ENCODE measurements at regions not wholly inside any gene's neighbourhood (a gene's known extent, or its start where the extent isn't known, plus 50 kb on each side); places are given as distances from the start of the nearest gene placed in this dataset.
"Not testable (repeated sequence)": the region's sequence is repeated elsewhere in the genome, so short reads cannot be mapped to it uniquely, and the experiment has no call there.

DNA sequence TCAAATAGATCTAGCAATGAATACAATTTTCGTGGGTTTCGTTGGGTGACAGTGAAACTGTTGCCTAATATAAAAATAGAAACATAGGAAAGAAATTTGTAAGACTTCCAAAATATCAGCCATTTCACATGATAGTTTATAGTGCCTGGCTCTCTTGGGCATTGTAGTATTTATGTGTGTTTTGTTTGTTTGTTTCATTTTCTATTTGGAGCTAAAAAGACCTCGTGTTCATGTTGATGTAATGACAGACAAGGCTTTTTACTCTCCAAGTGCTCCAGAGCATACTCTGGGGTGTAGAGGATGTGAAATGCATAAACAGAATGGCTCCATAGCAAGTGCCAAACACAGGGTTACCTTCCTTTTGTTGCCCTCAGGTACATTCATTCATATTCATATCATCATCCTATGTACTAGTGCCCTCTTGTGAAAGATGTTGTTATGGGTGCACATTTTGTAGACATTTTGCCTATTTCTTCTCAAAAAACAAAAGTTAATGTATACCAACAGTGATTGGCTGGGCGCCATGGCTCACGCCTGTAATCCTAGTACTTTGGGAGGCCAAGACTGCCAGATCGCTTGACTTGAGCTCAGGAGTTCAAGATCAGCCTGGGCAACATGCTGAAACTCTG, 100.7 kb upstream of the AMOT start:
- DNase-seq, result no peak

DNA sequence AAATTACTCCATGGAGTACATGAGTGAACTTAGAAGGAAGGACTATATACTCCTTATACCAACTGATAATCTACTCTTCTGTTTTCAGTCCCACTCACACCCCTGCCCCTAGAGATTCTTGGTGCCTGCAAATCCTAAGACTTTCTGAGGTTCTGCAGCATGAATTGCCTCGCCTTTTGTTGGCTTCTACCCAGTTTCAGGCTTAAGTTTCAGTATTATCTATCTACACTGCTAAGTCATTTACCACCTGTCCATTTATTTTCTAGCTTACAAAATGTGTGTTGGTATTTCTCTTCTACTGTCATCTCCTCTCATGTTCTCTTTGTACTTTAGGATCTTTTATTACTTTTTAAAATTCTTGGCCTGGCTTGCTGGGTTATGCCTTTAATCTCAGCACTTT, 94.4 kb upstream of the AMOT start:
- Histone ChIP-seq H3K36me3 (no peaks in the 10 kb centered on the region), H3K9me3 (no peaks in the 10 kb centered on the region), H3K27ac (no peak overlapping the region), H3K4me3 (no peak overlapping the region), H3K27me3 (peaks cover 0 to 3% of the 10 kb centered on the region in 2 donors), H3K4me1 (no peaks in the 10 kb centered on the region)
- ATAC-seq, result no peak
- no peak for DNase-seq
- TF ChIP-seq POLR2A (IDR thresholded peaks at IDR 0.05), result no peak
- intact Hi-C loops (cut with DNase I), result no loop called here
- WGBS (ENCODE audit: insufficient coverage, low coverage, low lambda C conversion rate, missing lambda C conversion rate), result 23% methylated on average over 1 of the region's 1 CpG

More for the DNA sequence above, 100.7 kb upstream of the AMOT start:
- peak; percentile 26 to 43 (median 38) for ATAC-seq
- TF ChIP-seq POLR2A (IDR thresholded peaks at IDR 0.05), result no peak
- TF ChIP-seq, protein P1, sequence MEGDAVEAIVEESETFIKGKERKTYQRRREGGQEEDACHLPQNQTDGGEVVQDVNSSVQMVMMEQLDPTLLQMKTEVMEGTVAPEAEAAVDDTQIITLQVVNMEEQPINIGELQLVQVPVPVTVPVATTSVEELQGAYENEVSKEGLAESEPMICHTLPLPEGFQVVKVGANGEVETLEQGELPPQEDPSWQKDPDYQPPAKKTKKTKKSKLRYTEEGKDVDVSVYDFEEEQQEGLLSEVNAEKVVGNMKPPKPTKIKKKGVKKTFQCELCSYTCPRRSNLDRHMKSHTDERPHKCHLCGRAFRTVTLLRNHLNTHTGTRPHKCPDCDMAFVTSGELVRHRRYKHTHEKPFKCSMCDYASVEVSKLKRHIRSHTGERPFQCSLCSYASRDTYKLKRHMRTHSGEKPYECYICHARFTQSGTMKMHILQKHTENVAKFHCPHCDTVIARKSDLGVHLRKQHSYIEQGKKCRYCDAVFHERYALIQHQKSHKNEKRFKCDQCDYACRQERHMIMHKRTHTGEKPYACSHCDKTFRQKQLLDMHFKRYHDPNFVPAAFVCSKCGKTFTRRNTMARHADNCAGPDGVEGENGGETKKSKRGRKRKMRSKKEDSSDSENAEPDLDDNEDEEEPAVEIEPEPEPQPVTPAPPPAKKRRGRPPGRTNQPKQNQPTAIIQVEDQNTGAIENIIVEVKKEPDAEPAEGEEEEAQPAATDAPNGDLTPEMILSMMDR (IDR thresholded peaks at IDR 0.05), result peak in 1 of 4 donors; percentile 9
- no peaks in the 10 kb centered on the region for H3K4me1 ChIP-seq
- intact Hi-C loops (cut with DNase I), result no loop called here
- no peaks in the 10 kb centered on the region for H3K9me3 ChIP-seq
- H3K27me3 ChIP-seq, result peaks cover 0 to 4% of the 10 kb centered on the region in 2 donors
- 31% methylated on average over 6 of the region's 6 CpGs for WGBS (ENCODE audit: insufficient coverage, low coverage, low lambda C conversion rate, missing lambda C conversion rate)
- H3K4me3 ChIP-seq, result no peak overlapping the region
- no peaks in the 10 kb centered on the region for H3K36me3 ChIP-seq
- H3K27ac ChIP-seq, result no peak overlapping the region

DNA sequence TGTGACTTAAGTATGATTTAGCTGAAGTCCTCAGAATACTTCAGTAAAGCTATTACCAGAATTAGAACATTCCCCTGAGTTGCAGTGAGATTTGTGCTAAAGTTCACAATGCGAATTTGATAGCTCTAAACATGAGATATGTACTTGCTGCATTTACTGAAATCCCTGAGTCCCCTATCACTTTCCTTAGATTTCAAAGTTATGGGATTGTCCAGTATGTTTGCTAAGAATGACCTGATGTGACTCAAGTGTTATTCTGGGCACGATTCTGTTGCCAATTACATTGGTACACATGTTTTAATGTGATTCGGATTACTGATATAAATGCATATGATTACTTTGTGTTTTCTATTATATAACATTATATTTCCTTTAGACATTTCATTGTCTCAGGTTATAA, 91.3 kb upstream of the AMOT start:
- ATAC-seq, result no peak
- TF ChIP-seq, protein P1 (IDR thresholded peaks at IDR 0.05), result no peak
- TF ChIP-seq POLR2A (IDR thresholded peaks at IDR 0.05), result no peak
- WGBS (ENCODE audit: insufficient coverage, low coverage, low lambda C conversion rate, missing lambda C conversion rate), result 50% methylated on average over 3 of the region's 3 CpGs
- intact Hi-C loops (cut with DNase I), result no loop called here
- H3K27ac ChIP-seq, result no peak overlapping the region
- H3K4me1 ChIP-seq, result no peaks in the 10 kb centered on the region
- no peaks in the 10 kb centered on the region for H3K9me3 ChIP-seq
- H3K36me3 ChIP-seq, result no peaks in the 10 kb centered on the region
- no peak overlapping the region for H3K4me3 ChIP-seq
- peaks cover 0 to 3% of the 10 kb centered on the region in 2 donors for H3K27me3 ChIP-seq
- DNase-seq, result no peak

DNA sequence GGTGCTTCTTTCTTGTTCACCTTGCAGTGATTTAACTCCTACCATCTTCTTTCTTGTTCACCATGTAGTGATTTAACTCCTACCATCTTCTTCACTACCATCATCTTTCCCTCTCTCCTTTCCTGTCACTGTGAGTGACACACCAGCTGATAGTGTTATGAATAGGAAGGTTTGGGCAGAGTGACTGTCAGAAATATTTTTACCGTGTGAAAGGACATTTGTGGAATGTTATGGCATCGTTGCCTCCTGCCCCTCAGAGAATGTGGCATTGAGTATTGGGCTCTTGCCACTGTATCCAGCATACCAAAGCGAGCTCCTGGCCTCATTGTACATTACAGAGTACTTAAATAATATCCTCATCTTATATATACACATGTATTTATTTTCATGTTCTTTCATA, 90.8 kb upstream of the AMOT start:
- TF ChIP-seq, protein P1 (IDR thresholded peaks at IDR 0.05), result no peak
- no peak for TF ChIP-seq POLR2A (IDR thresholded peaks at IDR 0.05)
- Histone ChIP-seq H3K9me3 (no peaks in the 10 kb centered on the region), H3K4me3 (no peak overlapping the region), H3K27ac (no peak overlapping the region), H3K27me3 (peaks cover 0 to 3% of the 10 kb centered on the region in 2 donors), H3K36me3 (no peaks in the 10 kb centered on the region), H3K4me1 (no peaks in the 10 kb centered on the region)
- no peak for DNase-seq
- no peak for ATAC-seq
- WGBS (ENCODE audit: insufficient coverage, low coverage, low lambda C conversion rate, missing lambda C conversion rate), result 39% methylated on average over 3 of the region's 3 CpGs
- intact Hi-C loops (cut with DNase I), result no loop called here

DNA sequence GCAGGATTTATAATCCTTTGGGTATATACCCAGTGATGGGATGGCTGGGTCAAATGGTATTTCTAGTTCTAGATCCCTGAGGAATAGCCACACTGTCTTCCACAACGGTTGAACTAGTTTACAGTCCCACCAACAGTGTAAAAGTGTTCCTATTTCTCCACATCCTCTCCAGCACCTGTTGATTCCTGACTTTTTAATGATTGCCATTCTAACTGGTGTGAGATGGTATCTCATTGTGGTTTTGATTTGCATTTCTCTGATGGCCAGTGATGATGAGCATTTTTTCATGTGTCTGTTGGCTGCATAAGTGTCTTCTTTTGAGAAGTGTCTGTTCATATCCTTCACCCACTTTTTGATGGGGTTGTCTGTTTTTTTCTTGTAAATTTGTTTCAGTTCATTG, 82.8 kb upstream of the AMOT start:
- ATAC-seq; H3K27me3 ChIP-seq; DNase-seq; H3K9me3 ChIP-seq; H3K4me1 ChIP-seq; H3K36me3 ChIP-seq; intact Hi-C loops (cut with DNase I); H3K4me3 ChIP-seq; H3K27ac ChIP-seq: not testable (repeated sequence)
- 50% methylated on average over 1 of the region's 1 CpG for WGBS (ENCODE audit: insufficient coverage, low coverage, low lambda C conversion rate, missing lambda C conversion rate)

DNA sequence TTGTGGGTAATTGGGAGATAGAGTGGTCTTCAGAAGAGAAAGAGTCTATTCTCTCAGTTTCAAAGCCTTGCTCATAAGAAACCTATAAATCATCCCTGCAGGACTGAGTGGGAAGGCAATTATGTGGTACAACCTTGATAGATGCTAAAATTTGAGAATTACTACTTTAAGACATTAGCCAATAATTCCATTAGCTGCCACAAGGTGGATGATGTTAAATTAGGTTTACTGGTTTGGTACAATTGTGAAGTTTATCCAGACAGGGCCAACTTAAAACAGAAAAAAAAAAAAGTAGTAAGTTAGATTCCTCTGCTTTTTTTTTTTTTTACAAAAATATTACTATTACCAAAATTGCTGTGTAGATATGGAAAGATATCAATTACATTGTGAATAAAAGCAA, 73.2 kb upstream of the AMOT start:
- no peak for DNase-seq
- H3K4me1 ChIP-seq, result no peaks in the 10 kb centered on the region
- H3K9me3 ChIP-seq, result no peaks in the 10 kb centered on the region
- H3K36me3 ChIP-seq, result no peaks in the 10 kb centered on the region
- no peak for ATAC-seq
- no peak overlapping the region for H3K27ac ChIP-seq
- intact Hi-C loops (cut with DNase I), result no loop called here
- no peak overlapping the region for H3K4me3 ChIP-seq
- no peaks in the 10 kb centered on the region for H3K27me3 ChIP-seq
- TF ChIP-seq, protein P1 (IDR thresholded peaks at IDR 0.05), result peak in 2 of 4 donors; percentile 7 to 14
- TF ChIP-seq POLR2A (IDR thresholded peaks at IDR 0.05), result no peak

Data from right lobe of liver (tissue), 6 donors.